NT2/D1 (cell line): ENCODE measurements at regions not wholly inside any gene's neighbourhood (a gene's known extent, or its start where the extent isn't known, plus 50 kb on each side); places are given as distances from the start of the nearest gene placed in this dataset.

Experiments
- SUZ12 ChIP-seq: IDR thresholded peaks from 2 replicates; pipeline ENCODE4 v1.6.1; 2011; ENCODE audit not compliant: insufficient read length, insufficient read depth; ENCODE audit errors: extremely low read depth
- ZNF274 ChIP-seq: IDR thresholded peaks from 2 replicates; pipeline ENCODE4 v1.6.1; 2011; ENCODE audit warnings: mild to moderate bottlenecking, low read depth, low read length

DNA sequence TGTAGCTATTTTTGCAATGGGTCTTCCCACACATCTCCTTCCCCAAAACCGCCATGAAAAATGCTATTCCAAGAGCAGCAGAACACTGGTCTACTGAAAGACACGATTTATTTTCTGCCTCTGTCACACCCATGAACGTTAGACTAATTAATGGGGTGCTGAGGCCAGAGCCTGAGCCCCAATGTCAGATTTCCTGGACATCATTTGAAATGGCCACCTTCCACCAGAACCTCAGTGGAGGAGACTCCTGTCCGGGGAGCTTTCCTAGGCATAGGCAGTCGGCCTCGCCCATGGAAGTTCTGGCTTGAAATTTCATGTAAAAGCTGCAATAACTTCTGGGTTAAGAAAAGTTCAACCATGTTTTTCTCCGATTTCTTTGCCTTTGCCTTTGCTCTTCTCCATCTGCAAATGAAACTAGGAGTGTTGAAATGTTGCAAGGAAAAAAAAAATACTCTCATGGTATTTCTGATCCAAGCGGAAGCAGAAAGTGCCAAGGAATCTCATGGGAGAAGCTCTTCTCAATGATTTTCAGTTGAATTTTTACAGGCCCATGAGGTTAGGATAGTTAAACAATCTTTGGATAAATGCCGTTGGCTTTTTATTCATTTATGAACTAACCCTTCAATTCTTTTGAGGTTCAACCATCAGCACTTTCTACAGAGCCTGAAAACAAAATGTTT, 570.8 kb upstream of the MGMT start:
- no peak for TF ChIP-seq ZNF274
- TF ChIP-seq SUZ12, result no peak
